A549 (cell line): ENCODE measurements at regions not wholly inside any gene's neighbourhood (a gene's known extent, or its start where the extent isn't known, plus 50 kb on each side); places are given as distances from the start of the nearest gene placed in this dataset.
A peak's percentile ranks its signal among the peaks of the same experiment; 100 is the strongest.

Source experiments
- ATAC-seq, 2 experiments: fragments of 200-7000 bp in 1 of 2; fragments of >200 bp in 1 of 2; cut with Nextera tagmentation in 1 of 2; cut with Tn5 transposase in 1 of 2; 3 replicates each; pipeline versions ENCODE4 v1.8.0 to v1.9.1; 2018 to 2020; ENCODE audit warnings: mild to moderate bottlenecking in 1 of 2, moderate library complexity in 1 of 2
- CTCF ChIA-PET: fragments of 300-600 bp; sonication (Branson Sonifier 250); formaldehyde crosslinking; extraction: SDS; loops from one replicate; lab custom pipeline; 2021; ENCODE audit warnings: antibody characterized with exemption, inconsistent platforms; lab: Yijun Ruan, JAX
- POLR2A ChIA-PET: fragments of 350-600 bp; formaldehyde crosslinking; extraction: SDS; loops from one replicate; lab custom pipeline; 2021; ENCODE audit warnings: antibody characterized with exemption, inconsistent platforms; lab: Yijun Ruan, JAX
- DNase-seq, 2 experiments: peaks; one replicate each; pipeline versions ENCODE4 v3.0.0 to v3.0.0-alpha.2; 2011 to 2016; ENCODE audit warnings: low read depth in 1 of 2, low spot score in 1 of 2
- FAIRE-seq: peaks from 2 replicates; lab custom pipeline; 2011; peaks lifted over from hg19 to GRCh38; lab: Jason Lieb, UNC
- H3K27ac ChIP-seq, 2 experiments: fragments of >200 bp; sonication (Bioruptor Twin); formaldehyde crosslinking; 3 replicates each; pipeline ENCODE4 v1.5.1; 2016 to 2017
- H3K4me1 ChIP-seq: fragments of >200 bp; sonication (Bioruptor Twin); formaldehyde crosslinking; 3 replicates; pipeline ENCODE4 v1.6.1; 2016
- H3K4me2 ChIP-seq: fragments of >200 bp; sonication (Bioruptor Twin); formaldehyde crosslinking; 3 replicates; pipeline ENCODE4 v1.6.1; 2016
- H3K4me3 ChIP-seq: fragments of >200 bp; sonication (Bioruptor Twin); formaldehyde crosslinking; 3 replicates; pipeline ENCODE4 v1.5.1; 2016
- H3K9me3 ChIP-seq: fragments of >200 bp; sonication (Bioruptor Twin); formaldehyde crosslinking; 3 replicates; pipeline ENCODE4 v1.6.1; 2016
- ATOH8 ChIP-seq: fragments of 250-450 bp; sonication (Bioruptor Pico); IDR thresholded peaks from 2 replicates; pipeline ENCODE4 v1.5.0; 2020; ENCODE audit warnings: low read depth, mild to moderate bottlenecking, moderate library complexity
- BHLHE40 ChIP-seq: IDR thresholded peaks from 2 replicates; pipeline ENCODE4 v1.6.1; 2012; ENCODE audit warnings: low read depth, low read length, inconsistent platforms
- CBX8 ChIP-seq: fragments of 200-600 bp; sonication (generic); IDR thresholded peaks from 2 replicates; pipeline ENCODE4 v1.6.1; 2016
- CHD4 ChIP-seq: fragments of 200-600 bp; sonication (generic); IDR thresholded peaks from 2 replicates; pipeline ENCODE4 v1.6.1; 2016; ENCODE audit warnings: antibody characterized with exemption, mild to moderate bottlenecking, borderline replicate concordance
- EP300 ChIP-seq, 2 experiments: fragments of >200 bp; sonication (Bioruptor Twin); formaldehyde crosslinking; IDR thresholded peaks; 2 replicates in 1 of 2; 3 replicates in 1 of 2; pipeline ENCODE4 v1.6.1; 2016 to 2017
- ESRRA ChIP-seq: fragments of 150-350 bp; IDR thresholded peaks from 2 replicates; pipeline ENCODE4 v1.6.1; 2014; ENCODE audit warnings: mild to moderate bottlenecking, low read length, borderline replicate concordance
- FOSB ChIP-seq: fragments of 250-450 bp; sonication (Bioruptor Pico); IDR thresholded peaks from 2 replicates; pipeline ENCODE4 v1.5.0; 2020; ENCODE audit warnings: mild to moderate bottlenecking, moderate library complexity
- FOSL2 ChIP-seq, 2 experiments: fragments of 450-650 bp in 1 of 2; fragments of >200 bp in 1 of 2; sonication (Bioruptor Twin) in 1 of 2; formaldehyde crosslinking; IDR thresholded peaks; 2 replicates each; pipeline versions ENCODE4 v1.5.0 to v1.6.1; 2016 to 2020; ENCODE audit warnings: mild to moderate bottlenecking in 1 of 2, moderate library complexity in 1 of 2
- HOXB5 ChIP-seq: fragments of 250-450 bp; sonication (Bioruptor Pico); IDR thresholded peaks from 2 replicates; pipeline ENCODE4 v1.5.0; 2020; ENCODE audit warnings: mild to moderate bottlenecking, moderate library complexity
- JUN ChIP-seq, 2 experiments: fragments of >200 bp; sonication (Bioruptor Twin); formaldehyde crosslinking; IDR thresholded peaks; 2 replicates in 1 of 2; 3 replicates in 1 of 2; pipeline ENCODE4 v1.6.1; 2016 to 2017
- JUNB ChIP-seq: fragments of >200 bp; sonication (Bioruptor Twin); formaldehyde crosslinking; IDR thresholded peaks from 2 replicates; pipeline ENCODE4 v1.6.1; 2016
- KDM1A ChIP-seq: fragments of 200-600 bp; sonication (generic); IDR thresholded peaks from 2 replicates; pipeline ENCODE4 v1.6.1; 2016; ENCODE audit warnings: low read depth, mild to moderate bottlenecking
- MAFK ChIP-seq: fragments of 450-650 bp; IDR thresholded peaks from 2 replicates; pipeline ENCODE4 v1.6.1; 2014; ENCODE audit not compliant: partially characterized antibody
- MAZ ChIP-seq: fragments of 150-350 bp; IDR thresholded peaks from 2 replicates; pipeline ENCODE4 v1.6.1; 2014; ENCODE audit warnings: antibody characterized with exemption, low read depth, low read length, borderline replicate concordance
- NFE2L2 ChIP-seq: fragments of 150-350 bp; conservative IDR thresholded peaks from 2 replicates; pipeline ENCODE4 v1.6.1; 2014; ENCODE audit warnings: low read length
- NR3C1 ChIP-seq: fragments of >200 bp; sonication (Bioruptor Twin); formaldehyde crosslinking; IDR thresholded peaks from 3 replicates; pipeline ENCODE4 v1.6.1; 2017
- PBX3 ChIP-seq: IDR thresholded peaks from 2 replicates; pipeline ENCODE4 v1.6.1; 2012
- PHF8 ChIP-seq: fragments of 200-600 bp; sonication (generic); IDR thresholded peaks from 2 replicates; pipeline ENCODE4 v1.6.1; 2016; ENCODE audit warnings: low read depth, mild to moderate bottlenecking, antibody characterized with exemption, moderate library complexity, borderline replicate concordance
- POLR2AphosphoS2 ChIP-seq: conservative IDR thresholded peaks from 2 replicates; pipeline ENCODE4 v1.6.1; 2012; ENCODE audit warnings: low read length, improper control_type of control experiment, inconsistent platforms
- RCOR1 ChIP-seq: fragments of 150-350 bp; IDR thresholded peaks from 2 replicates; pipeline ENCODE4 v1.6.1; 2014; ENCODE audit warnings: antibody characterized with exemption, low read length, low read depth
- RFX5 ChIP-seq: fragments of 450-650 bp; IDR thresholded peaks from 2 replicates; pipeline ENCODE4 v1.7.1; 2014; ENCODE audit warnings: antibody characterized with exemption, mild to moderate bottlenecking, moderate library complexity
- RNF2 ChIP-seq: fragments of 200-600 bp; sonication (generic); IDR thresholded peaks from 2 replicates; pipeline ENCODE4 v1.6.1; 2016; ENCODE audit warnings: low read depth, mild to moderate bottlenecking, antibody characterized with exemption, moderate library complexity, borderline replicate concordance
- SMC3 ChIP-seq: fragments of >200 bp; sonication (Bioruptor Twin); formaldehyde crosslinking; IDR thresholded peaks from 3 replicates; pipeline ENCODE4 v1.6.1; 2018; ENCODE audit warnings: inconsistent platforms
- TP53 ChIP-seq: fragments of 250-450 bp; sonication (Bioruptor Pico); IDR thresholded peaks from 2 replicates; pipeline ENCODE4 v1.5.0; 2021; ENCODE audit warnings: mild to moderate bottlenecking, moderate library complexity
- ZC3H11A ChIP-seq: fragments of 450-650 bp; IDR thresholded peaks from 2 replicates; pipeline ENCODE4 v1.6.1; 2014; ENCODE audit warnings: antibody characterized with exemption, mild to moderate bottlenecking
- WGBS: methylation state at CpG from one replicate; pipeline ENCODE4 v1.1.6; 2017; ENCODE audit errors: missing lambda C conversion rate; 5-methylcytosine and 5-hydroxymethylcytosine counted together

DNA sequence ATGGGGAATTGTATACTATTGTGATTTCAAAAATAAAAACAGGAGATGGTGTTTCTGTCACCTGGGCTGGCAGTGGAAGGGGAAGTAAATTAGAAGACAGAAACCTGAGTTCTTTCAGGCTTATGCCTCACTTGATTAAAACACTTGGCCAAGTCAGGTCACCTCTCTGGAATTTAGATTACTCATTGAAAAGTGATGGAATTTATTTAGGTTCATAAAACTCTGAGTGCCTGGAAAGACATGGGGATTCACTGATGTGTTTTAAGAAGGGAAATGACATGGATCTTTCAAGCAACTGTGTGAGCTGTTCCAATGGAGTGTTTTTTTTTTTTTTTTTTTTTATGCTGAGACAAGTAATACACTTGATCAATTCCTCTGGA lies 400.1 kb downstream of the TMEM135 start:
- ChIA-PET POLR2A (no interaction called here), CTCF (interaction anchor here (0.7 to 3.0 kb wide), 3 partner anchors 16 to 86 kb away, joined by 3 to 15 read pairs (median 5); no protein-coding TSS in a partner anchor)
- ATAC-seq (peak in 1 of 2 experiments; percentile 28; a peak in 2 of 6 replicates), DNase-seq (no peak), FAIRE-seq (no peak)
- no peak for TF ChIP-seq RNF2
- TF ChIP-seq ESRRA: no peak
- no peaks in the 10 kb centered on the region for H3K9me3 ChIP-seq
- no peak overlapping the region for H3K27ac ChIP-seq
- no peak overlapping the region for H3K4me2 ChIP-seq
- H3K4me1 ChIP-seq: no peaks in the 10 kb centered on the region
- H3K4me3 ChIP-seq: no peak overlapping the region

DNA sequence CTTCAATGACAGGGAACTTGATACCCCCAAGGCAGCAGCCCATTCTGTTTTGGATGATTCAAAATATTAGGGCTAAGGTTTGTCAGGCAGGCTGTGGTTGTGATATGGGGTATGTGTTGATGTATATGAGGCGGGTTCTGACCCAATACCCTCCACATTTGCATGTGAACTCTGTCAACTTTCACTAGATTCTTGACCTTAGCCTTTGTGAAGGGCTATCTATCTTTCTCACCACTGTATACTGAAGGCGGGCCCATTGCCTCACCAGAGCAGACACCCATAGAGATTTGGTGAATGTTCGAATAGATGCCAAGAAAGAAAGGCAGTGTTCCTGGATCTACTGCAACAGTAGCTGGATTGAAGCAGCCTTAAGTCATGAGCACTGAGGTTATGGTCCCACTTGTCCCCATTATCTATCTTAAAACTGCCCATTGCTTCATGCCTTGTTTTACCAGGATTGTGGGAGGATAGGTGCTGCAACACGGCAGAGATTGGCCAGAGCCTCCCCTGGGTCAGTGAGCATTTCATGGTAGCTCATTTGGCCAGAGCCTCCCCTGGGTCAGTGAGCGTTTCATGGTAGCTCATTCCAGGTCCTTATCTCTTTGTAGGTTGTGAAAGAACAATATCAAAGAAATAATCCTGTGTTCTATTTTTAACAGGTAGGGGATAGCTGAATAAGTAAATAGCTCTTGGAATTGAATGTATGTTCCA lies 399.6 kb downstream of the TMEM135 start:
- TF ChIP-seq TP53 (CRISPR knock-in tag) (no peak), MAZ (no peak), EP300 (IDR thresholded peaks at IDR 0.05) (no peak), PBX3 (no peak), SMC3 (no peak), NFE2L2 (no peak), HOXB5 (CRISPR knock-in tag) (no peak)
- no peak overlapping the region for H3K4me2 ChIP-seq
- H3K4me1 ChIP-seq: no peaks in the 10 kb centered on the region
- ChIA-PET CTCF (interaction anchor here (0.6 to 3.0 kb wide), 3 partner anchors 16 to 85 kb away, joined by 3 to 15 read pairs (median 3); no protein-coding TSS in a partner anchor), POLR2A (no interaction called here)
- no peak overlapping the region for H3K4me3 ChIP-seq
- 23% methylated on average over 5 of the region's 5 CpGs for WGBS
- no peaks in the 10 kb centered on the region for H3K9me3 ChIP-seq
- FAIRE-seq: no peak
- 0 out of 6 replicates have a peak, but pooled peaks of 1 of the 2 experiments have one; percentile 21 for ATAC-seq
- no peak for DNase-seq
- H3K27ac ChIP-seq: no peak overlapping the region

DNA sequence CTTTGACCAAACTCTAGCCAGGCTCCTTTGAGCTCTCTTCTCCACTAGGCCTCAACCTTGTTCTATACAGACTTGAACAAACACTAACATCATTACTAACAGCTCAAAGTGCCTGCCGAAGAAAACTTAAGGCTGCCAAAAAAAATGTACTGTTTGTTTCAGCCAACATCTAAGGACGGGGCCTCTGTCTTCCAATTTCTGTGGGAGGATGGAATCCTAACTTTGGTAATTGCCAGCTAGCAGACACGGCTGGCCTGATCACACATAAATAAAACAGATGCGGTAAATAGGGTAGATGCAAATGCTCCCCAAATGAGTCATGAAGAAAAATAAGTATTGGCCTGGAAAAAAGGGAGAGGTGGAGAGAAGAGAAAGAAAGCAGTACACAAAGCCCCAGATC lies 394.3 kb downstream of the TMEM135 start:
- Histone ChIP-seq H3K9me3 (no peaks in the 10 kb centered on the region), H3K4me1 (no peaks in the 10 kb centered on the region), H3K27ac (no peak overlapping the region)
- CTCF ChIA-PET: interaction anchor here (3.4 kb wide), 1 partner anchor 10 kb away, joined by 20 read pairs; no protein-coding TSS in a partner anchor
- no peak for DNase-seq
- POLR2A ChIA-PET: no interaction called here
- ATAC-seq: no peak
- no peak for TF ChIP-seq JUN (IDR thresholded peaks at IDR 0.05)
- TF ChIP-seq NFE2L2: no peak
- no peak for TF ChIP-seq PHF8
- no peak for TF ChIP-seq RFX5
- no peak for TF ChIP-seq MAZ
- TF ChIP-seq POLR2AphosphoS2: no peak
- TF ChIP-seq, all 56 proteins: peak for 0
- Histone ChIP-seq H3K4me2 (no peak overlapping the region), H3K4me3 (no peak overlapping the region)
- no peak for FAIRE-seq
- 49% methylated on average over 4 of the region's 4 CpGs for WGBS

GRCh38 chr11:87431392-87431791 lies 393.7 kb downstream of the TMEM135 start:
- 100% methylated on average over 2 of the region's 2 CpGs for WGBS
- H3K27ac ChIP-seq: no peak overlapping the region
- TF ChIP-seq TP53 (CRISPR knock-in tag) (no peak), BHLHE40 (no peak), ZC3H11A (no peak), CHD4 (no peak), ATOH8 (no peak), HOXB5 (CRISPR knock-in tag) (no peak), MAFK (no peak), JUNB (no peak), NR3C1 (no peak), FOSL2 (IDR thresholded peaks at IDR 0.05) (no peak), FOSL2 (CRISPR knock-in tag; IDR thresholded peaks at IDR 0.05) (no peak), POLR2AphosphoS2 (no peak), CBX8 (no peak), FOSB (CRISPR knock-in tag) (no peak), KDM1A (no peak), RCOR1 (no peak), RNF2 (no peak)
- H3K4me1 ChIP-seq: no peaks in the 10 kb centered on the region
- ChIA-PET CTCF (interaction anchor here (3.4 kb wide), 1 partner anchor 10 kb away, joined by 20 read pairs; no protein-coding TSS in a partner anchor), POLR2A (no interaction called here)
- ATAC-seq (no peak), DNase-seq (no peak), FAIRE-seq (no peak)
- H3K4me3 ChIP-seq: no peak overlapping the region
- H3K4me2 ChIP-seq: no peak overlapping the region
- H3K9me3 ChIP-seq: no peaks in the 10 kb centered on the region
